T1000 (cell line): ENCODE measurements at regions not wholly inside any gene's neighbourhood (a gene's known extent, or its start where the extent isn't known, plus 50 kb on each side); places are given as distances from the start of the nearest gene placed in this dataset.

Source experiments
- DNase-seq: peaks from one replicate; lab custom pipeline; 2025; ENCODE audit warnings: mixed read lengths; lab: John Stamatoyannopoulos, UW

- no peak for DNase-seq
Measured at GRCh38 chr5:39652036-39652435, 227.3 kb upstream of the DAB2 start.

DNA sequence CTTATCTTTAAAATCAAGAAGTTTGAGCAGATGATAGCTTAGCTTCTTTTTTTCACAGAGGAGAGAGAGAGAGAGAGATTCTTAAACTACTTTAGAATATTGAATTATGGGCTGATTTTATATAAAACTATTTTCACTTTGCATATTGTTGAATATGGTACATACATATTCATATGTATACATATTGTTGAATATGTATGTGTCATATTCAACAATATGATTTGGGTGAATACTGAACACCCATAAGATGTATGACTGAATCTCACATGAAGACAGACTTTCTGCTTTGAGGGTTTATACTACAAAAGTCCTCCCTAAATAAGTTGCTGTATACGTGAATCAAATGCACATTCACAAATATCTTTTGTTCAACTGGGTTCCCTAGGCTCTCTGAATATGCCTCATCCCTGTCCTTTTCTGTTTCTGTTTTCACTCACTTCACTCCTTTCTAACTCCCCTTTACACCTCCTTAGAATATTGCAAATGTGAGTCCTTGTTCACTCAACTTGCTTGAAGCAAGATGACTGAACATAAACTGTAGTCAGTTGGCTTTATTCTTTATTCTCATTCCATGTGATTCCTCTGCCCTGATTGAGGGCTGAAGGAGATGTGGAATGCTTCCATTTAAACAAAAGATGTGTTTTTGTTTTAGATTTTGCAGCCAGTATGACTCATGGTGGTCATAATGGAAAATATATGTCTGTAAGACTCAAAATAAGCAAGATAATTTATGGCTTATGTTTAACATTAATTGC, 225.4 kb upstream of the DAB2 start:
- DNase-seq = no peak

DNA sequence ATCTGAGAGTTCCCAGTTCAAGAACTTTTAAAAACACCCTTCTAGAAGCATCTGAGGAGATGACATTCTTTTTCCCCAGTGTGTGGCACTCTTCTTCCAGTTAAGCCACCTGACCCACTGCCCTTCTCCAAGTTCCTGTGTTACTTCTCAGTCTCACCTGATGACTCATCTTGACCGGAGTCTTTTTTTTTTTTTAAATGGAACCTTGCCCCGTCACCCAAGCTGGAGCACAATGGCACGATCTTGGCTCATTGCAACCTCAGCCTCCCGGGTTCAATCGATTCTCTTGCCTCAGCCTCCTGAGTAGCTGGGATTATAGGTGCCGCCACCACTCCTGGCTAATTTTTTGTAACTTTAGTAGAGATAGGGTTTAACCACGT, 224.1 kb upstream of the DAB2 start:
- no peak for DNase-seq

DNA sequence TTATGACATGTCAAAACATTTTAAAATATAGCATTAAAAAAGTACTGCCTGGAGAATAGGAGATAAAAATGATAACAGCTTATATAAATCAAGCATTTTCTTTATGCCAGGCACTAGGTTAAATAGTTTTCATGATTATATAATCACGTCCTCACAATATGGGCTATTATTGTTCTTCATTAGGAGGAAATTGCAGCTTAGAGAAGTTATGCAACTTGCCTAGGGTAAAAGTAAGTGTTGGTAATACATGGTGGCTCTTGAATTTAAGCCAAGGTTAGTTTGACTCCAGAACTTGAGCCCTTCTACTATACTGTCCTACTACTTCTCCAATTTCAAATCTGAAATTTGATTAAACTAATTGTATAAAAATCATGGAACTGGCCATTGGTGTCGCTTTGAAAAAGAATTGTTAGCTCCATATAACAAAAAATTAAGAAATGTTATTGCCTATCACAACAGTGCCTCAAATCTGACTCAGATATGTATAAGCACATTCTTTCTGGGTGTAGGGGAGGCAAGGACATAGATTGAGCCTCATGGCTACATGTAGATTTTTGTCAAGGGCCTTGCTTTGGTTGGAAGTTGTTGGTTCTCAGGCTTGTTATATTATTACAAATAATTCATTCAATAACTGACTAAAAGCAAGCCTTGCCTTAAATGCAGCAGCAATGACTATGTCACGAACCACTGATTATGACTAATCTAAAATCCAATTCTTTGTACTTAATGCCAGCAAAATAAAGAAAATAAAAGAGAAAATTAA, 223.5 kb upstream of the DAB2 start:
- no peak for DNase-seq

DNA sequence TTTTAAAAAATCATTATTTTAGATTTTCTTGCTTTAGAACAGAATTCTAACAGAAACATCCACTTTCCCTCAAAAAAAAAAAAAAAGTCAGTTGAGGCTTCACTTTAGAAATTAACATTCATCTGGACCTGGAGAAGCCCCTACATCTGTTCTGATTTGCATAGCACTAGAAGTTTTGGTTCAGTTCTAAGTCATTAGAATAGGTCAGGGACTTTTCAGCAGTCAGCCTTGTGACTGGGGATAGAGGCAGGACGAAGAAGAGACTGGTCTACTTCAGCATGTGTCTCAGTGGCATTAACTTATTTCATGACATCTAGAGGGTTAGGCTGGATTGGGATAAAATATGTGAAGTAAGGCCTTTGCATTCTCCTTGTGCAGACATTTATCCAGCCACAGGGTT, 215.8 kb upstream of the DAB2 start:
- no peak for DNase-seq

DNA sequence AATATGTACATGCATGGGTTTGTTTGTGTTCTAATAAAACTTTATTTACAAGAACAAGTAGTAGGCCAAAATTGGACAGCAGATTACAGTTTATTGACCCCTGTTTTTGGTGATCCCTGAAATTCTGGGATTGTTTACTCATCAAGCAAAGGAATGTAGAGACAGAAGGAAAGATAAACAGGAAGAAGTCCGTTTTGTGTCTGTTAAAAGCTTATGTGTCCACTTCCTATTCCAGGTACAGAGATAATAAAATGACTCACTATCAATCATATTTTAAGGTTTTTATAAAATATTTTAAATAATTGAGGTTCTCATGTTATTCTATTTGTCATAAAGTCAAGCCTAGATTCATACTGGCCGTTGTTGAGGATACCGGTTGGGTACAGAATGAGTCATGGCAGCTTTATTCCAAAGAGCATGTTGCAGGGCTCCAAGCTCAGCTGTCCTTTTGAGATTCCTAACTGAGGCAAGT, 214.9 kb upstream of the DAB2 start:
- DNase-seq = no peak

DNA sequence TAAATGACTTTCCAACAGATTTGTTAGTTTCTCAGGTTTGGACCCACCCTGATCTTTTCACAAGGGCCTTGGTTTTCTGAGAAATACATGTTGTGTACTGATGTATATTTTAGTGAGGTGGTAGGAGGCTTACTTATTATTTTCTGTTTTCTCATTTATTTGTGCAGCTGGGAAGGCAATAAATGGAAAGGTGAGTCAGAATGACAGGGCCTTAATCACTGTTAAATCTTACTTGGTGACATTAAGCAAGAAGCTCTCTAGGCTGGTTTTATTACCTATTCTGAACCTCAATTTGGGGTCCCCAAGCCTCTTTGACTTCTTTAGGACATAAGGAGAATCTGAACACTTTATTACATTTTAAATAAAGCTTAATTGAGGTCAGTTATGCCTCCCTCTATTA, 214.0 kb upstream of the DAB2 start:
- DNase-seq = no peak

- DNase-seq = no peak
Measured at GRCh38 chr5:39633057-39633456, 208.3 kb upstream of the DAB2 start.

GRCh38 chr5:39631958-39632357, 207.2 kb upstream of the DAB2 start:
- no peak for DNase-seq

GRCh38 chr5:39629946-39630345, 205.2 kb upstream of the DAB2 start:
- no peak for DNase-seq

DNA sequence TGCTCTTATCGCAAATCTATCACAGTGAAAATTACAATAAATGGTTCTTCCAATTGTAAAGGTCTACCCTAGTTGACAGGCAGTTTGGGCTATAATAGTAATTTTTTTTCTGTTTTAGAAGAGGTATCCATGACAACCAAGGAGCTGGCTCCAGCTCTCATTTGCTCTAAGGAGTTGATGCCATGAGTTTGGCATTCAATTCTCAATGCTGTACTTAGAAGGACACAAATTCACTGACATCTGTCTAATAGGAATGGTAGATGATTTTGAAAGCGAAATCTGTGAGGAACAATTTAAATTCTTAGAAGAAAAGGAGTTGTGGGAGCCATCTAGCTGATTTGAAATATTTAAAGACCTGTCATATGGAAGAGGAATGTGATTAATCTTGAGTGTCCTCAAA, 203.6 kb upstream of the DAB2 start:
- no peak for DNase-seq

DNA sequence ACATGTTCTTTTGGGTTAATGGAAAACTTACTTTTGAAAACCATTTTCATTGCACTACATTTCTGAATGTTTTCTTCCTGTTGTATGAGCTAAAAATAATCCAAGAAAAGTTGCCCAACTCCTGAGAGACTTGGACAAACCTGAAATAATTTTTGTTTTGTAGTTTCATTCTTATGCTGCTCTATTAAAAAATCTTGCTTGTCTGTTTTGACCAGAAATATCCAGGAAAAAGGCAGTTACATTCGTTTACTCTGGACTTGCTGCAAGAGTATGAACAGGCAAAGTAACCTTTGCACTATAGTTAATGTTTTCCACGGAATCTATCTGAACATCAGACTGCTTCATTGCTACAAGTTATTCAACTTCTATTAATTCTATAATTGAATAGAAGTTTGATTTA, 200.1 kb upstream of the DAB2 start:
- no peak for DNase-seq

DNA sequence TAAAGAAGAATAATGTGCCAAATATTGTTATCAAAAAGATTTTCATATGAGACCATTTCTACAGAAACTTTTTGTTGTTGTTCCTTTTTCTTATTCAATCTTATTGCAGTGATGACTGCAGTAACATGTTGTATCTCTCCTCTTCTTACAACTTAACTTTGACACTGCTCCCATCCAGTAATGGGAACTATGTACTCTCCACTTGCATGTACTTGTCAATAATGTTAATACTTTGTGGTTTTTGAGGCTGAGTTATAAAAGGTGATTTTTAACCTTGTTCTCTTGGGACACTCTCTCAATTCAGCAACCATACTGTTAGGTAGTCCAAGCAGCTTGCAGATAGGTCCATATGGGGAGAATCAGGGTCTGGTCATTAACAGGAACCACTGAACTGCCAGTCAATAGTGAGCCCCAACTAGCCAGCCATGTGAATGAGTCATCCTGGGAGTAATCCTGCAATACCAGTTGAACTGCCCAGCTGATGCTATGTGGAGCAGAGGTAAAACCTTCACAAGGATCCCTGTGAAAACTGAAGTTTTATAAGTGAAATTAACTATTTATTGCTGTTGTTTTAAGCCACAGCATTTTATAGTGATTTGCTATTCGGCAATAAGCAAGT, 199.6 kb upstream of the DAB2 start:
- no peak for DNase-seq

GRCh38 chr5:39623291-39623865, 198.6 kb upstream of the DAB2 start:
- DNase-seq = no peak

- no peak for DNase-seq
Measured at GRCh38 chr5:39622281-39622680, 197.5 kb upstream of the DAB2 start.

GRCh38 chr5:39619168-39619818, 194.5 kb upstream of the DAB2 start:
- no peak for DNase-seq

DNA sequence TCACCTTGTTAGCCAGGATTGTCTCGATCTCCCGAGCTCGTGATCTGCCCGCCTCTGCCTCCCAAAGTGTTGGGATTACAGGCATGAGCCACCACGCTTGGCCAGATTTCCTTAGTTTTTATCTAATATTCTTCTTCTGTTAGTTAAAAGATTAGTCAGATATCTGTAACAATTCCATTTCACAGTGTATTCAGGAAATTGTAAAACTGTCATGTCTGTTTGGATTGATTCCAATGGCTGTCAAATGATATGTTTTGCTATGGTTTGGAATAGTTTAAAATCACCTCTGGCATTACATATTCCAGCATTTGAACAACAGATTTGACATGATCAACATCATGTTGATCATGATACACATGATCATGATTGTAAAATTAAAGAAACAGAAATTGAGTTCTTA, 193.6 kb upstream of the DAB2 start:
- DNase-seq = no peak

GRCh38 chr5:39616131-39616530, 191.4 kb upstream of the DAB2 start:
- DNase-seq = no peak

- DNase-seq = peak; percentile 33
Measured at GRCh38 chr5:39611076-39611475, 186.3 kb upstream of the DAB2 start.

GRCh38 chr5:39608024-39608423, 183.2 kb upstream of the DAB2 start:
- no peak for DNase-seq

- no peak for DNase-seq
Measured at GRCh38 chr5:39606591-39606990, 181.8 kb upstream of the DAB2 start.
